Epidermal melanocyte (primary cell): ENCODE measurements at regions not wholly inside any gene's neighbourhood (a gene's known extent, or its start where the extent isn't known, plus 50 kb on each side); places are given as distances from the start of the nearest gene placed in this dataset.
A peak's percentile ranks its signal among the peaks of the same experiment; 100 is the strongest.

Experiments
- DNase-seq: peaks from one replicate; pipeline ENCODE4 v3.0.0; 2011; ENCODE audit warnings: low spot score; ENCODE audit not compliant: insufficient read length

GRCh38 chr12:89019439-89020120 is 332.7 kb downstream of the DUSP6 start:
- DNase-seq = peak; percentile 64

- no peak for DNase-seq
Measured at GRCh38 chr12:89016970-89017778, 335.1 kb downstream of the DUSP6 start.

GRCh38 chr12:89015419-89015818 is 336.9 kb downstream of the DUSP6 start:
- no peak for DNase-seq

- no peak for DNase-seq
Measured at GRCh38 chr12:88998421-88998820, 353.9 kb downstream of the DUSP6 start.

- no peak for DNase-seq
Measured at GRCh38 chr12:88996200-88996788, 356.0 kb downstream of the DUSP6 start.

GRCh38 chr12:88994971-88995370 is 357.3 kb downstream of the DUSP6 start:
- no peak for DNase-seq

GRCh38 chr12:88994537-88994936 is 357.8 kb downstream of the DUSP6 start:
- DNase-seq = no peak

- DNase-seq = peak; percentile 41
Measured at GRCh38 chr12:88993651-88994050, 358.6 kb downstream of the DUSP6 start.

GRCh38 chr12:88986056-88986455 is 366.2 kb downstream of the DUSP6 start:
- DNase-seq = no peak

GRCh38 chr12:88985631-88986030 is 366.7 kb downstream of the DUSP6 start:
- DNase-seq = no peak

- DNase-seq = no peak
Measured at GRCh38 chr12:88985011-88985410, 367.3 kb downstream of the DUSP6 start.

- no peak for DNase-seq
Measured at GRCh38 chr12:88982694-88983093, 369.6 kb downstream of the DUSP6 start.

- DNase-seq = no peak
Measured at GRCh38 chr12:88977115-88977514, 375.2 kb downstream of the DUSP6 start.

- no peak for DNase-seq
Measured at GRCh38 chr12:88973998-88974397, 378.3 kb downstream of the DUSP6 start.

GRCh38 chr12:88970740-88971139 is 381.6 kb downstream of the DUSP6 start:
- no peak for DNase-seq

GRCh38 chr12:88969127-88969526 is 383.2 kb downstream of the DUSP6 start:
- no peak for DNase-seq

- no peak for DNase-seq
Measured at GRCh38 chr12:88960213-88960878, 380.1 kb upstream of the KITLG start.

GRCh38 chr12:88958946-88959345 is 378.7 kb upstream of the KITLG start:
- DNase-seq = no peak

GRCh38 chr12:88958153-88958552 is 377.9 kb upstream of the KITLG start:
- no peak for DNase-seq

GRCh38 chr12:88957358-88957757 is 377.1 kb upstream of the KITLG start:
- DNase-seq = no peak

- DNase-seq = no peak
Measured at GRCh38 chr12:88955531-88955930, 375.3 kb upstream of the KITLG start.

- no peak for DNase-seq
Measured at GRCh38 chr12:88953029-88953586, 372.8 kb upstream of the KITLG start.
